GM12892 (cell line): ENCODE measurements at regions not wholly inside any gene's neighbourhood (a gene's known extent, or its start where the extent isn't known, plus 50 kb on each side); places are given as distances from the start of the nearest gene placed in this dataset.

Experiments used
- DNase-seq: peaks from one replicate; pipeline ENCODE4 v3.0.0; 2011; ENCODE audit not compliant: insufficient read length
- FAIRE-seq: peaks from 2 replicates; lab custom pipeline; 2011; peaks lifted over from hg19 to GRCh38; lab: Jason Lieb, UNC
- POLR2A ChIP-seq: IDR thresholded peaks from 2 replicates; pipeline ENCODE4 v1.6.1; 2011; ENCODE audit warnings: low read depth, low read length, control low read depth
- POLR2AphosphoS5 ChIP-seq: IDR thresholded peaks from 2 replicates; pipeline ENCODE4 v1.6.1; 2011; ENCODE audit warnings: low read depth, low read length, control low read depth
- TAF1 ChIP-seq: IDR thresholded peaks from 2 replicates; pipeline ENCODE4 v1.6.1; 2011; ENCODE audit warnings: low read depth, mild to moderate bottlenecking, control low read depth, low read length, borderline replicate concordance

GRCh38 chr5:110177729-110178128, 488.0 kb downstream of the MAN2A1 start:
- DNase-seq: no peak
- no peak for FAIRE-seq
- TF ChIP-seq POLR2AphosphoS5 (no peak), TAF1 (no peak), POLR2A (no peak)

- FAIRE-seq: no peak
- TF ChIP-seq TAF1: no peak
- TF ChIP-seq POLR2AphosphoS5: no peak
- TF ChIP-seq POLR2A: no peak
Measured at GRCh38 chr5:110179321-110179720, 489.6 kb downstream of the MAN2A1 start.

GRCh38 chr5:110194191-110194590, 504.5 kb downstream of the MAN2A1 start:
- TF ChIP-seq POLR2A (no peak), POLR2AphosphoS5 (no peak), TAF1 (no peak)
- FAIRE-seq: no peak
- no peak for DNase-seq

More at GRCh38 chr5:110179321-110179720, 489.6 kb downstream of the MAN2A1 start:
- DNase-seq: no peak

- FAIRE-seq (no peak), DNase-seq (no peak)
- TF ChIP-seq POLR2A (no peak), TAF1 (no peak), POLR2AphosphoS5 (no peak)
Measured at GRCh38 chr5:110195288-110195687, 505.6 kb downstream of the MAN2A1 start.

GRCh38 chr5:110201791-110202190, 512.1 kb downstream of the MAN2A1 start:
- FAIRE-seq: no peak

GRCh38 chr5:110203661-110204060, 513.9 kb downstream of the MAN2A1 start:
- DNase-seq: no peak
- TF ChIP-seq POLR2A (no peak), POLR2AphosphoS5 (no peak), TAF1 (no peak)
- FAIRE-seq: no peak

More at GRCh38 chr5:110201791-110202190, 512.1 kb downstream of the MAN2A1 start:
- no peak for DNase-seq
- TF ChIP-seq TAF1: no peak
- no peak for TF ChIP-seq POLR2A
- TF ChIP-seq POLR2AphosphoS5: no peak

GRCh38 chr5:110209401-110209800, 517.1 kb downstream of the TMEM232 start:
- DNase-seq: no peak
- FAIRE-seq: no peak
- TF ChIP-seq POLR2A (no peak), TAF1 (no peak), POLR2AphosphoS5 (no peak)

GRCh38 chr5:110218981-110219380, 507.5 kb downstream of the TMEM232 start:
- no peak for DNase-seq
- no peak for FAIRE-seq
- no peak for TF ChIP-seq POLR2A
- TF ChIP-seq POLR2AphosphoS5: no peak
- TF ChIP-seq TAF1: no peak

GRCh38 chr5:110219769-110220168, 506.7 kb downstream of the TMEM232 start:
- no peak for FAIRE-seq
- no peak for DNase-seq
- TF ChIP-seq POLR2AphosphoS5 (no peak), TAF1 (no peak), POLR2A (no peak)

GRCh38 chr5:110221036-110221435, 505.4 kb downstream of the TMEM232 start:
- DNase-seq (no peak), FAIRE-seq (no peak)
- no peak for TF ChIP-seq POLR2A
- no peak for TF ChIP-seq TAF1
- TF ChIP-seq POLR2AphosphoS5: no peak

GRCh38 chr5:110224050-110224449, 502.4 kb downstream of the TMEM232 start:
- FAIRE-seq: no peak
- no peak for TF ChIP-seq TAF1
- no peak for TF ChIP-seq POLR2A
- no peak for TF ChIP-seq POLR2AphosphoS5
- DNase-seq: no peak

GRCh38 chr5:110225949-110226348, 500.5 kb downstream of the TMEM232 start:
- no peak for DNase-seq
- TF ChIP-seq TAF1 (no peak), POLR2A (no peak), POLR2AphosphoS5 (no peak)
- FAIRE-seq: no peak

GRCh38 chr5:110239786-110240185, 486.7 kb downstream of the TMEM232 start:
- TF ChIP-seq POLR2AphosphoS5 (no peak), TAF1 (no peak), POLR2A (no peak)
- no peak for FAIRE-seq
- no peak for DNase-seq
